GM23338 (cell line): ENCODE measurements at regions not wholly inside any gene's neighbourhood (a gene's known extent, or its start where the extent isn't known, plus 50 kb on each side); places are given as distances from the start of the nearest gene placed in this dataset.

Source experiments
- ATAC-seq: fragments of 200-7000 bp; cut with Tn5 transposase; 3 replicates; pipeline ENCODE4 v1.9.1; 2020
- DNase-seq: peaks from one replicate; pipeline ENCODE4 v3.0.0-alpha.2; 2015; ENCODE audit warnings: low spot score
- H2AFZ ChIP-seq: fragments of 200-600 bp; sonication (generic); 2 replicates; pipeline ENCODE4 v1.8.0; 2016; ENCODE audit warnings: antibody characterized with exemption, mild to moderate bottlenecking, moderate library complexity
- H3F3A ChIP-seq: fragments of 200-600 bp; sonication (generic); replicated peaks from 2 replicates; pipeline ENCODE4 v1.8.0; 2017; ENCODE audit warnings: antibody characterized with exemption, mixed run types, low read depth
- H3K27ac ChIP-seq: fragments of 200-600 bp; sonication (generic); 2 replicates; pipeline ENCODE4 v1.6.1; 2016; ENCODE audit warnings: low read depth
- H3K27me3 ChIP-seq: fragments of 200-600 bp; sonication (generic); 2 replicates; pipeline ENCODE4 v1.8.0; 2016; ENCODE audit warnings: mild to moderate bottlenecking, mixed run types, moderate library complexity; ENCODE audit not compliant: insufficient read depth
- H3K36me3 ChIP-seq: fragments of 200-600 bp; sonication (generic); 2 replicates; pipeline ENCODE4 v1.8.0; 2016; ENCODE audit warnings: mild to moderate bottlenecking; ENCODE audit not compliant: insufficient read depth
- H3K4me1 ChIP-seq: fragments of 200-600 bp; sonication (generic); 2 replicates; pipeline ENCODE4 v1.8.0; 2016; ENCODE audit warnings: mild to moderate bottlenecking, moderate library complexity; ENCODE audit not compliant: insufficient read depth
- H3K4me2 ChIP-seq: fragments of 200-600 bp; sonication (generic); 2 replicates; pipeline ENCODE4 v1.7.1; 2017; ENCODE audit warnings: mixed run types
- H3K4me3 ChIP-seq: fragments of 200-600 bp; sonication (generic); 2 replicates; pipeline ENCODE4 v1.6.1; 2016; ENCODE audit warnings: mixed run types
- H3K79me2 ChIP-seq: fragments of 200-600 bp; sonication (generic); replicated peaks from 2 replicates; pipeline ENCODE4 v1.8.0; 2017; ENCODE audit warnings: mild to moderate bottlenecking; ENCODE audit not compliant: insufficient read depth
- H3K9me2 ChIP-seq: fragments of 200-600 bp; sonication (generic); 2 replicates; pipeline ENCODE4 v1.8.0; 2017; ENCODE audit not compliant: insufficient read depth
- H4K20me1 ChIP-seq: fragments of 200-600 bp; sonication (generic); replicated peaks from 2 replicates; pipeline ENCODE4 v1.8.0; 2017; ENCODE audit warnings: mild to moderate bottlenecking; ENCODE audit not compliant: insufficient read depth
- H3K27ac Mint-ChIP-seq: 2 replicates; pipeline ENCODE4 v1.8.0; 2020; ENCODE audit warnings: inconsistent platforms, mild to moderate bottlenecking, moderate library complexity, mixed read lengths
- H3K27me3 Mint-ChIP-seq: 3 replicates; pipeline ENCODE4 v1.8.0; 2022; ENCODE audit warnings: low read depth, mild to moderate bottlenecking, moderate library complexity, mixed read lengths, inconsistent platforms; ENCODE audit not compliant: insufficient read depth, poor library complexity
- H3K36me3 Mint-ChIP-seq: 3 replicates; pipeline ENCODE4 v1.8.0; 2021; ENCODE audit warnings: low read depth, mild to moderate bottlenecking, inconsistent platforms, moderate library complexity, mixed read lengths
- H3K4me1 Mint-ChIP-seq: 3 replicates; pipeline ENCODE4 v1.8.0; 2020; ENCODE audit warnings: mild to moderate bottlenecking, inconsistent platforms, mixed read lengths
- H3K4me3 Mint-ChIP-seq: 3 replicates; pipeline ENCODE4 v1.8.0; 2021; ENCODE audit warnings: moderate library complexity, mild to moderate bottlenecking, inconsistent platforms, mixed read lengths
- H3K9me3 Mint-ChIP-seq: 3 replicates; pipeline ENCODE4 v1.8.0; 2020; ENCODE audit warnings: moderate library complexity, mild to moderate bottlenecking, inconsistent platforms, mixed read lengths
- CREB1 ChIP-seq: fragments of 250-450 bp; sonication (Bioruptor Pico); IDR thresholded peaks from 2 replicates; pipeline ENCODE4 v1.5.0; 2020; ENCODE audit warnings: low read depth, mild to moderate bottlenecking, moderate library complexity
- ETS1 ChIP-seq: IDR thresholded peaks from 2 replicates; pipeline ENCODE4 v1.6.1; 2016; ENCODE audit warnings: antibody characterized with exemption
- EZH2 ChIP-seq: fragments of 200-600 bp; sonication (generic); IDR thresholded peaks from one replicate; pipeline ENCODE4 v1.8.0; 2017; ENCODE audit warnings: antibody characterized with exemption, mild to moderate bottlenecking, low read depth; ENCODE audit not compliant: unreplicated experiment
- JUNB ChIP-seq: IDR thresholded peaks from one replicate; pipeline ENCODE4 v1.6.1; 2016; ENCODE audit warnings: antibody characterized with exemption; ENCODE audit not compliant: unreplicated experiment
- NANOG ChIP-seq: IDR thresholded peaks from 2 replicates; pipeline ENCODE4 v1.6.1; 2016; ENCODE audit warnings: antibody characterized with exemption, borderline replicate concordance
- POLR2AphosphoS5 ChIP-seq: IDR thresholded peaks from 2 replicates; pipeline ENCODE4 v1.6.1; 2016; ENCODE audit warnings: antibody characterized with exemption, low read depth
- STAT1 ChIP-seq: IDR thresholded peaks from one replicate; pipeline ENCODE4 v1.6.1; 2016; ENCODE audit warnings: antibody characterized with exemption; ENCODE audit not compliant: unreplicated experiment
- ZNF114 ChIP-seq: fragments of 250-450 bp; sonication (Bioruptor Pico); IDR thresholded peaks from 2 replicates; pipeline ENCODE4 v1.5.0; 2020; ENCODE audit warnings: mild to moderate bottlenecking, moderate library complexity
- ZNF331 ChIP-seq: fragments of 250-450 bp; sonication (Bioruptor Pico); IDR thresholded peaks from 2 replicates; pipeline ENCODE4 v1.5.0; 2020; ENCODE audit warnings: low read depth, mild to moderate bottlenecking, moderate library complexity
- ZNF462 ChIP-seq: fragments of 250-450 bp; sonication (Bioruptor Pico); IDR thresholded peaks from 2 replicates; pipeline ENCODE4 v1.5.0; 2020; ENCODE audit warnings: mild to moderate bottlenecking, moderate library complexity
- TF ChIP-seq, protein P1 (sequence below): IDR thresholded peaks from one replicate; pipeline ENCODE4 v1.6.1; 2018; ENCODE audit warnings: antibody characterized with exemption; ENCODE audit not compliant: unreplicated experiment
- TF ChIP-seq, protein P2 (sequence below), 2 experiments: fragments of 200-600 bp in 1 of 2; sonication (generic) in 1 of 2; conservative IDR thresholded peaks; 2 replicates each; pipeline versions ENCODE4 v1.5.1 to v1.6.1; 2016 to 2017; ENCODE audit warnings: antibody characterized with exemption in 2 of 2, low read depth in 2 of 2, mild to moderate bottlenecking in 2 of 2, moderate library complexity in 1 of 2

- Histone ChIP-seq H3K9me2 (no peaks in the 10 kb centered on the region), H3K4me3 (no peak overlapping the region), H3K36me3 (no peaks in the 10 kb centered on the region), H3F3A (no peaks in the 10 kb centered on the region), H3K27me3 (no peaks in the 10 kb centered on the region), H3K79me2 (no peaks in the 10 kb centered on the region), H4K20me1 (no peaks in the 10 kb centered on the region), H3K4me1 (peaks cover 10% of the 10 kb centered on the region; the same call in 1 of the 2 replicates), H2AFZ (no peak overlapping the region), H3K4me2 (no peak overlapping the region), H3K27ac (no peak overlapping the region)
- Mint-ChIP-seq H3K9me3 (no peaks in the 10 kb centered on the region; the same call in 1 of the 3 replicates), H3K27me3 (no peaks in the 10 kb centered on the region), H3K4me3 (no peak overlapping the region), H3K36me3 (peaks cover 3% of the 10 kb centered on the region; the same call in 1 of the 3 replicates), H3K27ac (no peak overlapping the region), H3K4me1 (peaks cover 15% of the 10 kb centered on the region)
- TF ChIP-seq ETS1 (no peak), POLR2AphosphoS5 (no peak), STAT1 (no peak), EZH2 (no peak), ZNF114 (no peak), JUNB (no peak), NANOG (no peak), ZNF462 (CRISPR knock-in tag) (no peak), CREB1 (CRISPR knock-in tag) (no peak), ZNF331 (CRISPR knock-in tag) (no peak)
- TF ChIP-seq, protein P1, sequence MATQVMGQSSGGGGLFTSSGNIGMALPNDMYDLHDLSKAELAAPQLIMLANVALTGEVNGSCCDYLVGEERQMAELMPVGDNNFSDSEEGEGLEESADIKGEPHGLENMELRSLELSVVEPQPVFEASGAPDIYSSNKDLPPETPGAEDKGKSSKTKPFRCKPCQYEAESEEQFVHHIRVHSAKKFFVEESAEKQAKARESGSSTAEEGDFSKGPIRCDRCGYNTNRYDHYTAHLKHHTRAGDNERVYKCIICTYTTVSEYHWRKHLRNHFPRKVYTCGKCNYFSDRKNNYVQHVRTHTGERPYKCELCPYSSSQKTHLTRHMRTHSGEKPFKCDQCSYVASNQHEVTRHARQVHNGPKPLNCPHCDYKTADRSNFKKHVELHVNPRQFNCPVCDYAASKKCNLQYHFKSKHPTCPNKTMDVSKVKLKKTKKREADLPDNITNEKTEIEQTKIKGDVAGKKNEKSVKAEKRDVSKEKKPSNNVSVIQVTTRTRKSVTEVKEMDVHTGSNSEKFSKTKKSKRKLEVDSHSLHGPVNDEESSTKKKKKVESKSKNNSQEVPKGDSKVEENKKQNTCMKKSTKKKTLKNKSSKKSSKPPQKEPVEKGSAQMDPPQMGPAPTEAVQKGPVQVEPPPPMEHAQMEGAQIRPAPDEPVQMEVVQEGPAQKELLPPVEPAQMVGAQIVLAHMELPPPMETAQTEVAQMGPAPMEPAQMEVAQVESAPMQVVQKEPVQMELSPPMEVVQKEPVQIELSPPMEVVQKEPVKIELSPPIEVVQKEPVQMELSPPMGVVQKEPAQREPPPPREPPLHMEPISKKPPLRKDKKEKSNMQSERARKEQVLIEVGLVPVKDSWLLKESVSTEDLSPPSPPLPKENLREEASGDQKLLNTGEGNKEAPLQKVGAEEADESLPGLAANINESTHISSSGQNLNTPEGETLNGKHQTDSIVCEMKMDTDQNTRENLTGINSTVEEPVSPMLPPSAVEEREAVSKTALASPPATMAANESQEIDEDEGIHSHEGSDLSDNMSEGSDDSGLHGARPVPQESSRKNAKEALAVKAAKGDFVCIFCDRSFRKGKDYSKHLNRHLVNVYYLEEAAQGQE = no peak
- TF ChIP-seq, protein P2, sequence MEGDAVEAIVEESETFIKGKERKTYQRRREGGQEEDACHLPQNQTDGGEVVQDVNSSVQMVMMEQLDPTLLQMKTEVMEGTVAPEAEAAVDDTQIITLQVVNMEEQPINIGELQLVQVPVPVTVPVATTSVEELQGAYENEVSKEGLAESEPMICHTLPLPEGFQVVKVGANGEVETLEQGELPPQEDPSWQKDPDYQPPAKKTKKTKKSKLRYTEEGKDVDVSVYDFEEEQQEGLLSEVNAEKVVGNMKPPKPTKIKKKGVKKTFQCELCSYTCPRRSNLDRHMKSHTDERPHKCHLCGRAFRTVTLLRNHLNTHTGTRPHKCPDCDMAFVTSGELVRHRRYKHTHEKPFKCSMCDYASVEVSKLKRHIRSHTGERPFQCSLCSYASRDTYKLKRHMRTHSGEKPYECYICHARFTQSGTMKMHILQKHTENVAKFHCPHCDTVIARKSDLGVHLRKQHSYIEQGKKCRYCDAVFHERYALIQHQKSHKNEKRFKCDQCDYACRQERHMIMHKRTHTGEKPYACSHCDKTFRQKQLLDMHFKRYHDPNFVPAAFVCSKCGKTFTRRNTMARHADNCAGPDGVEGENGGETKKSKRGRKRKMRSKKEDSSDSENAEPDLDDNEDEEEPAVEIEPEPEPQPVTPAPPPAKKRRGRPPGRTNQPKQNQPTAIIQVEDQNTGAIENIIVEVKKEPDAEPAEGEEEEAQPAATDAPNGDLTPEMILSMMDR (conservative IDR thresholded peaks at IDR 0.05; ENCODE audit: low read depth in 2 of 2) = no peak
- DNase-seq (no peak), ATAC-seq (no peak)
Observed at GRCh38 chr18:30748541-30748940, 294.0 kb downstream of the DSC3 start.
